GF-D8 (cell line): ENCODE measurements at regions not wholly inside any gene's neighbourhood (a gene's known extent, or its start where the extent isn't known, plus 50 kb on each side); places are given as distances from the start of the nearest gene placed in this dataset.
"Not testable (repeated sequence)": the region's sequence is repeated elsewhere in the genome, so short reads cannot be mapped to it uniquely, and the experiment has no call there.

ENCODE experiments used
- DNase-seq: peaks from one replicate; lab custom pipeline; 2025; lab: John Stamatoyannopoulos, UW

GRCh38 chr2:101645886-101646285, 51.6 kb upstream of the MAP4K4 start:
- DNase-seq = not testable (repeated sequence)

- no peak for DNase-seq
Observed at GRCh38 chr2:101644842-101645383, 52.6 kb upstream of the MAP4K4 start.

GRCh38 chr2:101643004-101643524, 54.4 kb upstream of the MAP4K4 start:
- no peak for DNase-seq

- DNase-seq = no peak
Observed at GRCh38 chr2:101638817-101639605, 58.5 kb upstream of the MAP4K4 start.

- DNase-seq = no peak
Observed at GRCh38 chr2:101638181-101638711, 59.3 kb upstream of the MAP4K4 start.

- no peak for DNase-seq
Observed at GRCh38 chr2:101630224-101630949, 67.1 kb upstream of the MAP4K4 start.

GRCh38 chr2:101628030-101628392, 69.5 kb upstream of the MAP4K4 start:
- no peak for DNase-seq

- no peak for DNase-seq
Observed at GRCh38 chr2:101627285-101628029, 70.0 kb upstream of the MAP4K4 start.

GRCh38 chr2:101625814-101626213, 71.7 kb upstream of the MAP4K4 start:
- not testable (repeated sequence) for DNase-seq

GRCh38 chr2:101625387-101625786, 72.1 kb upstream of the MAP4K4 start:
- no peak for DNase-seq

- DNase-seq = no peak
Observed at GRCh38 chr2:101624706-101625332, 72.7 kb upstream of the MAP4K4 start.

GRCh38 chr2:101623031-101623521, 74.4 kb upstream of the MAP4K4 start:
- DNase-seq = peak; percentile 67

- DNase-seq = no peak
Observed at GRCh38 chr2:101622210-101623030, 75.1 kb upstream of the MAP4K4 start.

GRCh38 chr2:101619191-101619591, 78.3 kb upstream of the MAP4K4 start:
- DNase-seq = peak; percentile 16

GRCh38 chr2:101617796-101618195, 79.7 kb upstream of the MAP4K4 start:
- DNase-seq = no peak

- no peak for DNase-seq
Observed at GRCh38 chr2:101617188-101617587, 80.3 kb upstream of the MAP4K4 start.

- no peak for DNase-seq
Observed at GRCh38 chr2:101614127-101614759, 83.3 kb upstream of the MAP4K4 start.

GRCh38 chr2:101613056-101613704, 84.3 kb upstream of the MAP4K4 start:
- no peak for DNase-seq

- no peak for DNase-seq
Observed at GRCh38 chr2:101612019-101612418, 85.5 kb upstream of the MAP4K4 start.
